ENCODE measurements at regions not wholly inside any gene's neighbourhood (a gene's known extent, or its start where the extent isn't known, plus 50 kb on each side); places are given as distances from the start of the nearest gene placed in this dataset.

DNA sequence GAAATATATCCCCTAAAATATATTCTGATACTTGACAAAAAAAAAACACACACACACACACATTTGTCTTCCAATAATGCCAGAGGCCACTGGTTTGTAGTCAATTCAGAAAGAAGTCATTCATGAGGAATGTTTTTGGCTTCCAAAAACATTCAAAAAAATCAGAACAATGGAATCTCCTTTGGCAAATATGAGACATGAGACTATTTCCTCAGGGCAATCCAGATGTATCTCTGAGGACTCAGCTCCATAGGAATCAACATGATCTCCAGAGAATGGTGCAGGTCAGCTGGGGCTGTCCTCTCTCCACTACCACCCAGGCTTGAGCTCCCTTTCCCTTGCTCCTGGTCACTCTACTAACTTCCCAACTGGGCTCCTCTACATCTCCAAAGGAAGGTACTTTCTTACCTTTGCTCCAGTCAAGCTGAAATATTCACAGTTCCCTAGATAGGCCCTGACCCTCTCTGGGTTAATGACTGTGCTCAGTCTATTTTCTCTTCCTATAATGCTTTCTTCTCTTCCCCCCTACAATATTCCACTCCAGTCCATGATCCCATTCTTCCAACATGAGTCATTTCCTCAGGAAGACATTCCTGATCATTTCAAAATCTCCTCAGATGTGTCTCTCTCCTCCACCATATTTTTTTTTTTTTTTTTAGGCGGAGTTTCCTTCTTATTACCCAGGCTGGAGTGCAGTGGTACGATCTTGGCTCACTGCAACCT is 145.3 kb downstream of the C1D start:
- ATAC-seq (no peak), DNase-seq (no peak)

DNA sequence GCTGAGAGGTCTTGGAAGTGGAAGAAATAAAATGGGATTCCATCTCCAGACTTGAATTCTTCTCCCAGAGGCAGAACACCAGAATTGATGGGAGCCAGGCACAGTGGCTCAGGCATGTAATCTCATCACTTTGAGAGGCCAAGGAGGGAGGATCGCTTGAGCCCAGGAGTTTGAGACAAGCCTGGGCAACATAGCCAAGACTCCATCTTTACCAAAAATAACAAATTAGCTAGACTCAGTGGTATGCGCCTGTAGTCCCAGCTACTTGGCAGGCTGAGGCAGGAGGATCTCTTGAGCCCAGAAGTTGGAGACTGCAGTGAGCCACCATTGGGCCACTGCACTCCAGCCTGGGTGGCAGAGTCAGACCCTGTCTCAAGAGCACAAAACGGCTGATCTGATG is 144.3 kb downstream of the C1D start:
- ATAC-seq (no peak), DNase-seq (no peak)

DNA sequence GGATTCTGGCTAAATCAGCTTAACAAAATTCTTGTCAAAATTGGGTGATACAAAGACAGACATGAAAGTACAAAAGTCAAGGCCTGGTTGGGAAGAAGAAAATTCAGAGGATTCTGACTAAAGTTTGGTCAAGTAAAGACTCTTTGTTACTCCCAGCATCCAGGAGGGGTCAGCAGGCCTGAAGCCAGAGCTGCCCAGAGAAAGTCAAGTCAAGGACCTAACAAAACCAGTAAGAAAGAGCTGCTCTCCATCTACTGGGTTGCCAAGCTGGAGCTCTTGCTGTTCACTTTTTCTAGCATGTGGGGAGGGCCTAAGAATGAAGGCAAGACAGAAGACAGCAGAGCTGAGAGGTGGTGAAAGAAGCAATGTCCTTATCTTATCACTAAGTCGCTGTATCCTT is 143.3 kb downstream of the C1D start:
- no peak for ATAC-seq
- no peak for DNase-seq

DNA sequence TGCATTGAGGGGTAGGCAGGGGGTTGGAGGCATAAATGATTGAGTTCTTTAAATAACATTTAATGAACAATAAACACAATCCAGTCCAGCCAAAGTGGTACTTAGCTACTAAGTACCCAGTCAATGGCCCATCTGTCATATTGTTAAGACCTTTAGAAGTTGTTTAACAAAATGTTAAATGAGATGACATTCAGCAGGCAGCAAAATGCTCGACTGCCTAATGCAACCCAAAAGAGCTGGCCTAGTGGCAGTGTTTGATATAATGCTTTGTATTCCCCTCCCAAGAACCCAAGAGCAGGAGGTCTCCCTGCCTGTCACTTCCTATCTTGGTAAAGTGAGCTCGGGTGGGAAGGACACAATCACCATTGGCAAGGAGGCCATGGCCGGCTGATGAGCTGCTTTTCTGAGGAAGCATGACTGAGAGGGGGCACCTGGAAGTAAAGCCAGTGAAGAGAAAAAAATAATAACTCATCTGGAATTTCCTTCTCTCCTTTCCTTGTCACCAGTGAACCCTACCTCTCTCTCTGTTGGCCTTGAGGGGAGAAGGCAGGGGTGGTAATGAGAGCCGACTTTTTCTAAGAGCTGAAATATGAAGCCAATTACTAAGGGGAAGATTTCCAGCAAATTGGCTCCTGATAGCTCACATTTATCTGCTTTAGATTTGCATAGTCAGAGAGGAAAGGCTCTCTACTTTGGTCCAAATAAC is 140.6 kb downstream of the C1D start:
- ATAC-seq: no peak

DNA sequence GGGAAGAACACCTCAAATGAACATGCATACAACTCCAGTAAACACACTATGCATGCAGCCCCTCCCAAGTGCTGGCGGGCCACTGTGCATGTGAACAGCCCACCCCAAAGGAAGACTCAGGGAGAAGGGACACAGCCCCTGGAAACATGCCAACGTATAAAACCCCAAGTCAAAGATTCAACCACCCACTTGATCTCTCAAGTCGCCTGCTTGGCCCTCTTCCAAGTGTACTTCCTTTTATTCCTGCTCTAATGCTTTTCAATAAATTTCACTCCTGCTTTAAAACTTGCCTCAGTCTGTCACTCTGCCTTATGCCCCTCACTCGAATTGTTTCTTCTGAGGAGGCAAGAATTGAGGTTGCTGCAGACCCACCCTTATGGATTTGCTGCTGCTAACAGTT is 139.1 kb downstream of the C1D start:
- no peak for DNase-seq
- ATAC-seq: no peak

More for the DNA sequence above, 140.6 kb downstream of the C1D start:
- DNase-seq: no peak

DNA sequence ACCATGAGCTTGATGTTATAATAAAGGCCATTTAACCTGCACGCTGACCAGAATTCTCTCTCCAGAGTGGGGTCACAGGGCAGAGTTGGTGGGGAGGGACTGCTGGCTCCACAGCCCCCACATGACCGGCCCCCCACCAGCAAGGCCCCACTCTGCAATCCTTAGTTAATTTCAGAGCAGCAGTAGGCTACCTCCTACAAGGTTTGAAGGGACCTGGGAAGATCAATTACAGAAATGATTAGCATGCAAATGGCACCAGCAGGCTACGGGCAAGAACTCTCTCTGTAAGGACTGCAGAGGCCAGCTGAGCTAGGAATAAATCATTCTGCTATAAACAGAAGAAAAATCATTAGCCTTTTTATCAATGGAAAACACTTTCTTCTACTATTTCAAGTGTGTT is 135.3 kb downstream of the C1D start:
- ATAC-seq (no peak), DNase-seq (no peak)

DNA sequence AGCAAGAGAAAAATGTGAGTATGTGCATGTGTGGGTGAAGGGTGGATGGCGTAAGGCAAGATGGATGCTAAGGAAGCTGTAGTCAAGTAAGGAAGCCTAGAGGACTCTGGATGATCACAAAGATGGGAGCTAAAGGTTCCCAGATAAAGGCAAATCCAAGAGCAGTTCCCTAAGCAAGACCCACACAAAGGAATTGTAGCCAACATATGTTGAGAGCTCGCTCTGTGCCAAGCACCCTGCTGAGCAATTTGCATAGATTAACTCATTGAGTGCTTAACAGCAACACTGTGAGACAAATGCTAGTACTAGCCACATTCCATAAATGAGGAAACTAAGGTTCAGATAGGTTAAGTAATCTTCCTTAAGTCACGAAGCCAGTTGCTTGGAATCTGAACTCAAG is 132.6 kb downstream of the C1D start:
- no peak for DNase-seq
- no peak for ATAC-seq

DNA sequence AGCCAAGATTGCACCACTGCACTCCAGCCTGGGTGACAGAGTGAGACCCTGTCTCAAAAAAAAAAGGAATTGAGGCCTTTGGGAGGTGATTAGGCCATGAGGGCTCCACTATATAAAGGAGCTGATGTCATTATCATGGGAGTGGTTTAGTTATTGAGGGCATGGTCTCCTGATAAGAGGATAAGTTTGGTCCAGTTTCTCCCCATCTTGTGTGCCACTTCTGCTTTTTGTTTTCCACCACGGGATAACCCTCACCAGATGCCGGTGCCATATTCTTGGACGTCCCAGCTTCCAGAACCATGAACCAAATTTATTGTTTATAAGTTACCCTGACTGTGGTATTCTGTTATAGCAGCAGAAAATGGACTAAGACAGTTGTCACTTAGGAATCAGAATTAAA is 125.8 kb downstream of the C1D start:
- ATAC-seq (no peak), DNase-seq (no peak)

DNA sequence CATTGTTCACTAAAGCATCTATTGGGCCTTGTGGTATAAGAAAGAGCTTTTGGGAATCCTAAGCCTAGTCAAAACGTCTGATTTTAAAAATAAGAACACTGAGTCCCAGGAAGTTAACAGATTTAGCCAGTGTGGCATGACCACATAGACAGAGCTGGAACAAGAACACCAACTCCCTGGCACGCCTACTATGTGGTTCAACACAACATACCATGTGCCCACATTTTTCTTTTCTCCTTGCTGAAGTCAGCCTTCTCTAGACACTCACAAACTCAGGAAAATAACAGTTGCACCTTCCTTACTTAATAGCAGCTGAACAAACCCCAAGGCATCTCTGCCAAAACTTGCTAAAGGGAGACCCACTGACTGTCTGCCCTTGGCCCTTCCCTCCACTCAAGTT is 124.8 kb downstream of the C1D start:
- no peak for DNase-seq
- ATAC-seq: no peak

DNA sequence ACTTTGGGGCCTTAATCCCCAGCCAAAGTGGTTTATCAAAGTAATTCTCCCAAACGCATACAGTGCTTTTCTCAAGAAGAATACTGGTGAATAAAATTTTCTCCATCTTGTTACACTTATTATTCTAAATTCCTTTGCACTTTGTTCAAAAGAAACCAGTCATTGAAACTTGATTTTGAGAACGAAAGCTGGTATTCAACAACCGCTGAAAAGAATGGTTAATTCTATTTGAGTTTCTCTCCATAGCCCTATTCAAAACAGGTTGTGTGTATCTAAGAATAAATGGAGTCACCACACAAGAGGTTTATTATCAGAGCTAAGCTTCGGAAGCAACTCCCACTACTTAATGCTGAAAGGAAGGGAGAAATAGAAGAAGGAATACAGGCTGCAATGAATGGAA is 117.7 kb downstream of the C1D start:
- ATAC-seq (no peak), DNase-seq (no peak)

DNA sequence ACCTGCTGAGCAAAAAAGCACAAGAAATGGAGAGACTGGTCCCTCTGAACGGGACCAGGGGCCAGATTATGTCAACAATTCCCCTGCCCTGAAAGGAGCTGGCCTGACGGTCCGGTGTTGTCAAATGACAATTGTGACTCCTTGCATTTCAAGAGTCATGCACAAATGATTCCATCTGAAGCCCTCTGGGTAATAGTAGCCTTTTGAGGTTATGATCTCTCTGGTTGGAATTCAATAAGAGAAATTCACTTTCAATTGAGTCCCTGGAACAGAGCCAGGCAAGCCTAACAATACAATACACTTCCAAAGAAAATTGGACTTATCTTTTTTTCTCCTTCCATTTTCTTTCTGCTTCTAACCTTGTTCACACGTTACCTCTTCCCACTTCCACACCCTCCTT is 116.9 kb downstream of the C1D start:
- ATAC-seq (no peak), DNase-seq (no peak)

DNA sequence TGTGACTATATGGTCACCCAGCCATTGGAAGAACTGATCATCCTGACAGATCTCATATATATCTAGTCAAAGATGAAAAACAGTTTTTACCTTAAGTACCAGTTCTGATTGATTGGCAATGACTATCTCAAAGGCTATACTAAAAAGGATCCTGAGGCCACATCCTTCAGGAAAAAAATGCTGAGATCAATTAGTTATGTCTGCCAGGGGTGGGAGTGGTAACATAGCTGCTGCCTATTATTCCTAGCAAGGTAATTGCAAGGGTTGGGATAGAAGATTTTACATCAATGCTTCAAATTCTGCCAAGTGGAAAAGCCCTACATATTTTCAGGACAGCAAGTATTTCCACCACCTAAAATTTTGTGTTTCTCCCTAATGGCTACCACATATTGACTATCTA is 114.7 kb downstream of the C1D start:
- no peak for ATAC-seq
- DNase-seq: no peak

DNA sequence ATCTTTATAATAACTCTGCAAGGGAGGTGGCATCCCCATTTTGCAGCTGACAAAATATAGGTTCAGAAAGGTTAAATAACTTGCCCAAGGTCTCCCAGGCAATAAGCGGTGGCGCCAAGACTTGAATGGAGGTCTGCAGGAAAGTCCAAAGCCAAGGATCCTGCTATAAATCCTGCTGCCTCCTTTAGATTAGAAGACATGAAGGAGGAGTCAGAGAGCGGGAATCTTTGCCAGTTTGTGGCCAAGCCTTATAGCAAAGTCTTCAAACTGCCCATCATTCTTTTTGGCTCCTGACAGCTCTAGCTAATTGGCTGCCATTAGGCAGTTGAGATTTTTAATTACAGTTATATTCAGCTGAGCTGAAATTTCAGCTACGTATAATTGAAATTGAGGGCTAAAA is 114.3 kb downstream of the C1D start:
- ATAC-seq: no peak
- DNase-seq: no peak

DNA sequence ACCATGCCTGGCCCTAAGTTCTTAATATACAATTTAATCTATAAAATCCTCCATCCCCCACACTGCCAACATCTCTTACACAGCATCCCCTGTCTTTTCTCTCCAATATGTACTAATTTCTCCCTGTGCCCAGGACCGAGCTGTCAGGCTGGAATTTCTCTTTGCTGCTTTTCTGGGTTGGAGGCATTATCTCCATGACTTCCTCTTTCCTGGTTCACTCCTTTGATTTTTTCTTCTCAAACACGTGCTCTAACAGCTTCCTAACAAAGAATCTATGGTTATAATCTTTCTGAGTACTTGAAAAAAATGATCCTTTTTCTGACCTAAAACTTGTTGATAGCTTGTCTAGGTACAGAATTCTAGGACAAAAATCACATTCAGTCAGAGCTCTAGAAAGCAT is 112.8 kb downstream of the C1D start:
- ATAC-seq: no peak
- no peak for DNase-seq

DNA sequence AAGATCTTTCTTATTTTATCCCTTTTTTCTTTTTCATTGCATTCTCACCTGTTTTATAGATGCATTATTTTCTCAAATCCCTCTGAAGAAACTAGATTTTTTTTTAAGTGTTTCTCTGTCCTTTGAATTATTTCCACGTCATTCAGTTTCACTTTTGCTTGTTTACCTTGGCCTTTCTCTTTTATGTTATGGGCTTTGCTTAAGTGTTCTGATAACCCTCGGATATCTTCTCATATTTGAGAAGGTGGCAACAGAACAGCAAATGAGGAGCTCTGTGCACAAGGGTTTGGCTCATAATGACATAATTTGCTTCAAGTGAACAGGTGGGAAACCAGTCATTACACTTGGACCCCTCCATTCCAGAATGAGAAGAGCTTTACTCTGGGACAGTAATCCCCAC is 111.9 kb downstream of the C1D start:
- no peak for DNase-seq
- no peak for ATAC-seq

DNA sequence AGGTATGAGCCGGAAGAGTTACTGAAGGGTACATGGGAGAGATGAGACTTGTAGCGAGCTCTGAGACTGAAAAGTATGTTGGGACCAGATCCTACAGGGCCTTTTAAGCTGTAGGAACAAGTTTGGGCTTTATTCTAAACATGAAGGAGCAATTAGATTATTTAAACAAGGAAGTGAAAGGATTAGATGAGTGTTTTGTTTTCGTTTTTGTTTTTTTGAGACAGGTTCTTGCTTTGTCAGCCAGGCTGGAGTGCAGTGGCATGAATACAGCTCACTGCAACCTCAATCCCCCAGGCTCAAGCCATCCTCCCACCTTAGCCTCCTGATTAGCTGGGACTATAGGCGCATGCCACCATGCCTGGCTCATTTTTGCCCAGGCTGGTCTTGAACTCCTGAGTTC is 110.7 kb downstream of the C1D start:
- no peak for DNase-seq
- ATAC-seq: no peak

DNA sequence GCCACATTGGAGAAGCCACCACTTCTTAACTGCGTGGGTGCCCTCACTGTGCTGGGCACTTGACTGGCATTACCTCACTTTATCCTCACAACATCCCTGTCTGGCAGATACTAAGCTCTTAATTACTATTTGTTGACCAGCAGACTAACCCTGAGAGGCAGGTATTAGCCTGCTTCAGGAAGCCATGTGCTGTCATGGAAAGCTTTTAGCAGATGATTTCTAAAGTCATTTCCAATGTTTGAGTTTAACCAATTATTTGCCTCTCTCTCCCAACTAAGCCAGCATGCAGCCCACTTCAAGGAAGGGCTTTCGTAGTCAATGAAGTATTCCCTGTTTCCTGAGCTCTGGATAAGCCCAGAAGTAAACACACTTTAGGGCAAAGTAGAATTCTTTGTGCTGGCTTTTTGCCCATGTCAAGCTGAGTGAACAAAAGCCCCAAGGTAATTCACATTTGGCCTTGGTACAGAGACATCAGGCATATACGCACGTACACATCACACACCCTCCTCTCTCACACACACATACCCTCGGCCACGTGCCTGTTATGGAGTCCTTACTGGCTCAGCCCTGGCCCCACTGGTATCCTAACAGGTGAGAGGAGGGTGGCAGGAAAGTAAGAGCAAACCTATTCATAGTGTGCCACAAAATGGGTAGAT is 108.6 kb downstream of the C1D start:
- ATAC-seq: no peak

DNA sequence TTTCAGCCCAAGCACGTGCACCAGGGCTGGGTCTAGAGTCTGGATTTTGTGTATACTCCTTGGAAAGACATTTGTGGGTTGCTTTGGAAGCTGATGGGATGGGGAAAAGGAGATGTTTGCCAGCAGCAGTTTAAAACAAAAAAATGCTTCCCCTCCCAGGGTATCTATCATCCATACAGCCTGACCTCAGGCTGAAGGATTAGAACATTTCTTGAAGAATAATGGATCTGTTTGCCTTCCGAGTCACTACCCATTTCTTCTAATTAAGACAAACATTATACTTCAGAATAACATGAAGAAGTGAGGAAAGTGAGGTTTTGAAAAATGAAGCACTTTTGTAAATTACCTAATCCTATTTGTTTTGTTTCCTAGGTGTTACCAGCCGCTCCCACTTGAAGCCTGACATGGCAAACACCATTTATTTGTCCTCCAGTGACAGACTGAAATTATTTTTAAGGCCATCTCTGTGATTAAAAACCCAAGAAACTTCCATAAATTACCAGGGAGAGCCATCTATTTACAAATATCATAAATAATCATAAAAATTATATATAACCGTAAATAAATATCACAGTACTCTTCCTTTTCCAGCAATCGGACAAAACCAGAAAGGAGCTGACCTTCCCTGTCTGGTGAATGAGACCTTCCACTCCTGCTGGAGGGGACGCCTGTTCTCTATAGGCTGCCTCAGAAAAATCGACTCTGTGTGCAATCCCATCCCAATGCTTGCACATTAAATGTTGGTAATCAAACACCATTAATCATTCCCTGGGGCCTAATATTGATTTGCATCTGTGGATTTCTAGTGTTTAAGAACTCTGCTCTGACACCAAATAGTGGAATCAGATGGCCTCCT is 106.8 kb downstream of the C1D start:
- no peak for DNase-seq
- ATAC-seq: no peak

More for the DNA sequence above, 108.6 kb downstream of the C1D start:
- DNase-seq: no peak

DNA sequence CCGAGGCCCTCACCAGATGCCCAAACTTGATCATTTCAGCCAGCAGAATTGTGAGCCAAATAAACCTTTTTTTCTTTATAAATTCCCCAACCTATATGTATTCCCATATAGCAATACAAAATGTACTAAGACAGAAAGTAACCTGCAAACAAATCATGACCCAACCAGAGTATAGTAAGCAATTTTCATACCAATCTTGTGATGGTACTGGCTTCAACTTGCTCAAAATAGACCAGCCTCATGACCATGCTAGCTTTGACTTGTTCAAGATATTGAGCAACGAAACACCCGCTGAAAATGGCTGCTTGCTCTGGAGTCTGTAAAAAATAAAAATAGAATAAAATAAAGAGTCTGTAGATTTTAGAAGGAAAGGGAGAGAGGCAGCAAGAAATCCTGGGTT is 97.6 kb downstream of the C1D start:
- no peak for DNase-seq
- no peak for ATAC-seq

DNA sequence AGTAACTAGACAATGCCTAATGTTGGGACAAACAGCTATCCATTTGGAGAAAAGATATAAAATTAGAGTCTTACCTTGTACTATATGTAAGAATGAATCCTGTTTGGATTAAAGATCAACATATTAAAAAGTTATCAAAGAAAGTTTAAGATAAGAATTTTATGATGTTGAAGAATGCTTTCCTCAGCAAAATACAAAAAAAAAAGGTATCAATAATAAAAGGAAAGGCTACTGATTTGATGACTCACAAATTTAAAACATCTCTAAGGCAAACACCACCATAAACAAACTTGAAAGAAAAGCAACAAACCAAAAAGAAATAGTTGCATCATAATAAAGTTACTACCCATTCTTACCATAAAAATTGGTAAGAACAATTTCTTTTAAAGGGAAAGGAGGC is 92.7 kb downstream of the C1D start:
- ATAC-seq (no peak), DNase-seq (no peak)

DNA sequence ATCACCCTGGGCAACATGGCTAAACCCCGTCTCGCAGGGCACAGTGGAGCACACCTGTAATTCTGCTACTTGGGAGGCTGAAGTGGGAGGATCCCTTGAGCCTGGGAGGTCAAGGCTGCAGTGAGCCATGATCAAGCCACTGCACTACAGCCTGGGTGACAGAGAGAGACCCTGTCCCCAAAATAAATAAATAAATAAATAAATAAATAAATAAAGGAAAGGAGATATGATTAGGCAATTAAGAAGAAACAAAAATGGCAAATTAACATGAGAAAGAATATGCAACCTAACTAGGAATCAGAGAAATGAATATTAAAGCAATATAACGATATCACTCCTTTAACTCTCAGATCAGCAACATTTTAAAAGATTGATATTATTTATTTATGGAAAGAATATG is 92.3 kb downstream of the C1D start:
- no peak for ATAC-seq
- DNase-seq: no peak

DNA sequence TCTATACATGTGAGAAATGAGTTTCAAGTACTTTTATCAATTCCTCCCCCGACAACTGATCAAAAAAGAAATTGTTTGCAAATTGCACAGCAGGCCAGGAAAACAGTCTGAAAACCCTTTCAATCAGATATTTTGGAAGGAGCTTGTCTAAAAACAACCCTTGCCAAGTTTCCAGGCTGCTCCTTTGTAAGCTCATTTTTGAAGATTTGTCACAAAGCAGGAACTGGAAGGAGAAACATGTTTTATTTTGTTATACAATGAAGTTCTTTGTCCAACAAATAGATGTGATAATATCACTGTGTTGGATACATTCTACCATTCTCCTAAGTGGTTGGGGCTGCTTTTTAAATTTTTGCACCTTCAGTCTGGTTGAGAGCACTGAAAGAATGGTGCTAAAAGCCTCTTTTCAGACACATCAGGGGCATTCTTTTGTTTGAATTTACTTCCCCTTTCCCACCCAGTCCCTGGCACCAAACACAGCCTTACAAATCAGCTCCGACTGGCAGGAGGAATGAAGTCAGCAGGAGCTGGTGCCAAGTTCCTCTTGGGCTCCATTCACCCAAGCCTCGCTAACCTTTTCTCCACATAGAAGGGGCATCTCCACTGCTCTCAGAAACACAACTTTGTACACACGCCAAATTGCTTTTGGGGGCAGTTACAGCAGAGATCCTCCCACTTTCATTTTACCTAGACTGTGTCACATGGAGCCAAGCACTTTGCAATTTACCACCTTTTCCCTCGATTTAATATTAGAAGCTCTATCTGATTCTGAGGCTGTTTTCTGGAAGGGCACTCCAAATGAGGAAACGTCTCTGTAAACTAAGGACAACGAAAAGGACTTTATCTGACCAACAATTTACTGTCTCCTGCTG is 88.0 kb downstream of the C1D start:
- ATAC-seq (no peak), DNase-seq (no peak)
